OCI-LY7 (cell line): ENCODE measurements at regions not wholly inside any gene's neighbourhood (a gene's known extent, or its start where the extent isn't known, plus 50 kb on each side); places are given as distances from the start of the nearest gene placed in this dataset.
"Not testable (repeated sequence)": the region's sequence is repeated elsewhere in the genome, so short reads cannot be mapped to it uniquely, and the experiment has no call there.

ENCODE experiments used
- CTCF ChIP-seq: fragments of 200-600 bp; sonication (generic); conservative IDR thresholded peaks from 2 replicates; pipeline ENCODE4 v1.5.1; 2014; ENCODE audit warnings: mild to moderate bottlenecking, antibody characterized with exemption, low read length, moderate library complexity, mixed read lengths
- EZH2phosphoT487 ChIP-seq: fragments of 200-600 bp; sonication (generic); IDR thresholded peaks from 2 replicates; pipeline ENCODE4 v1.6.1; 2018; ENCODE audit warnings: low read depth, borderline replicate concordance, mild to moderate bottlenecking, mixed run types, antibody characterized with exemption, low read length, moderate library complexity, mixed read lengths

- not testable (repeated sequence) for TF ChIP-seq CTCF, EZH2phosphoT487
These were observed 153.1 kb upstream of the PROK2 start for GRCh38 chr3:71938081-71938480.
